ENCODE measurements at regions not wholly inside any gene's neighbourhood (a gene's known extent, or its start where the extent isn't known, plus 50 kb on each side); places are given as distances from the start of the nearest gene placed in this dataset.

GRCh38 chr14:25430808-25431207, 380.9 kb upstream of the STXBP6 start:
- no peak for DNase-seq
- H3K9me3 ChIP-seq (ENCODE audit: control insufficient read depth, low read depth, low read length): no peaks in the 10 kb centered on the region
- H2BK120ac ChIP-seq (ENCODE audit: low read depth, low read length, poor library complexity, severe bottlenecking): no peak overlapping the region
- H3K4me2 ChIP-seq (ENCODE audit: insufficient read depth, insufficient read length, low read length): no peak overlapping the region
- H3K4me1 ChIP-seq (ENCODE audit: insufficient read depth, low read length): no peaks in the 10 kb centered on the region; the same call in 1 of the 2 replicates
- no peaks in the 10 kb centered on the region for H3K79me1 ChIP-seq (ENCODE audit: insufficient read depth, low read depth, low read length, poor library complexity, severe bottlenecking)
- H2AFZ ChIP-seq (ENCODE audit: low read length): no peak overlapping the region
- H3K23me2 ChIP-seq (ENCODE audit: insufficient read length, low read depth, low read length, poor library complexity, severe bottlenecking): no peaks in the 10 kb centered on the region
- no peak overlapping the region for H3K9ac ChIP-seq (ENCODE audit: extremely low read depth, insufficient read length, low read length)
- no peaks in the 10 kb centered on the region for H3K27me3 ChIP-seq (ENCODE audit: insufficient read depth, low read length)
- Mint-ChIP-seq H3K4me3 (no peak overlapping the region), H3K27me3 (ENCODE audit: low read depth) (peaks cover 5% of the 10 kb centered on the region; the same call in 1 of the 2 replicates), H3K27ac (no peak overlapping the region), H3K36me3 (ENCODE audit: insufficient read depth in 1 of 3, low read depth in 3 of 3) (peaks cover 0 to 10% (median 8%) of the 10 kb centered on the region in 3 experiments; a peak in 3 of 7 replicates), H3K9me3 (peaks cover 30 to 31% of the 10 kb centered on the region in 2 experiments), H3K4me1 (peaks cover 0 to 4% of the 10 kb centered on the region in 2 experiments; a peak in 2 of 4 replicates)
- no peak overlapping the region for H3K4ac ChIP-seq (ENCODE audit: low read depth, low read length)
- no peak overlapping the region for H2BK12ac ChIP-seq (ENCODE audit: insufficient read length, low read depth, low read length)
- no peak overlapping the region for H4K8ac ChIP-seq (replicated peaks; ENCODE audit: insufficient read length, low read depth, low read length)
- H3K79me2 ChIP-seq (ENCODE audit: insufficient read depth, low read length): no peaks in the 10 kb centered on the region
- H4K5ac ChIP-seq (ENCODE audit: insufficient read length, low read depth, low read length): no peak overlapping the region
- H4K20me1 ChIP-seq (ENCODE audit: control insufficient read depth, insufficient read depth, insufficient read length): no peaks in the 10 kb centered on the region
- no CpG with 5 or more reads among the region's 12 CpGs for WGBS (ENCODE audit: extremely low coverage, insufficient read length, low lambda C conversion rate)
- H2AK5ac ChIP-seq (ENCODE audit: insufficient read length, low read length): no peak overlapping the region
- H3K14ac ChIP-seq (ENCODE audit: insufficient read depth, low read length): no peak overlapping the region
- no peak overlapping the region for H3K18ac ChIP-seq (ENCODE audit: insufficient read length, low read depth, low read length)
- no peak overlapping the region for H2BK15ac ChIP-seq (ENCODE audit: low read depth, low read length)
- no peak overlapping the region for H4K91ac ChIP-seq (ENCODE audit: insufficient read length, low read depth, low read length)
- H2BK20ac ChIP-seq (ENCODE audit: low read depth, low read length, poor library complexity, severe bottlenecking): no peak overlapping the region
- no peak overlapping the region for H2BK5ac ChIP-seq (ENCODE audit: insufficient read length, low read length)
- no peak overlapping the region for H3K23ac ChIP-seq (ENCODE audit: insufficient read length, low read depth, low read length)
- H3K27ac ChIP-seq (ENCODE audit: insufficient read length, low read depth, low read length): no peak overlapping the region
- no peak overlapping the region for H3K56ac ChIP-seq (ENCODE audit: insufficient read length, low read depth, low read length)
- no peak for TF ChIP-seq CTCF (conservative IDR thresholded peaks at IDR 0.05)
- no peak overlapping the region for H3T11ph ChIP-seq (ENCODE audit: low read length)
